Immature natural killer cell (primary cell): ENCODE measurements at regions not wholly inside any gene's neighbourhood (a gene's known extent, or its start where the extent isn't known, plus 50 kb on each side); places are given as distances from the start of the nearest gene placed in this dataset.

ENCODE experiments used
- DNase-seq, 3 donors: peaks; one replicate each; pipeline ENCODE4 v3.0.0; 2022; ENCODE audit warnings: mixed read lengths in 1 of 3
- H3K27ac Mint-ChIP-seq, 6 donors: one replicate each; pipeline ENCODE4 v1.8.0; 2020; ENCODE audit warnings: mixed read lengths in 6 of 6, mild to moderate bottlenecking in 5 of 6, inconsistent platforms in 4 of 6, moderate library complexity in 3 of 6
- H3K27me3 Mint-ChIP-seq, 3 donors: one replicate each; pipeline ENCODE4 v1.8.0; 2020 to 2021; ENCODE audit warnings: low read depth in 3 of 3, mild to moderate bottlenecking in 3 of 3, mixed read lengths in 3 of 3, moderate library complexity in 3 of 3, inconsistent platforms in 1 of 3
- H3K36me3 Mint-ChIP-seq, 3 donors: one replicate each; pipeline ENCODE4 v1.8.0; 2020; ENCODE audit warnings: mixed read lengths in 3 of 3, inconsistent platforms in 2 of 3, mild to moderate bottlenecking in 2 of 3
- H3K4me1 Mint-ChIP-seq, 2 donors: one replicate each; pipeline ENCODE4 v1.8.0; 2020; ENCODE audit warnings: inconsistent platforms in 2 of 2, mild to moderate bottlenecking in 2 of 2, mixed read lengths in 2 of 2, moderate library complexity in 1 of 2
- H3K4me3 Mint-ChIP-seq, 5 donors: one replicate each; pipeline ENCODE4 v1.8.0; 2020; ENCODE audit warnings: mild to moderate bottlenecking in 5 of 5, mixed read lengths in 5 of 5, inconsistent platforms in 3 of 5, moderate library complexity in 3 of 5
- H3K9me3 Mint-ChIP-seq, 6 donors: one replicate each; pipeline ENCODE4 v1.8.0; 2020; ENCODE audit warnings: mild to moderate bottlenecking in 6 of 6, mixed read lengths in 6 of 6, inconsistent platforms in 4 of 6, moderate library complexity in 3 of 6

GRCh38 chr10:85043207-85043606, 714.8 kb downstream of the CCSER2 start:
- Mint-ChIP-seq H3K27me3 (no peaks in the 10 kb centered on the region), H3K36me3 (no peaks in the 10 kb centered on the region), H3K27ac (no peak overlapping the region), H3K4me1 (no peaks in the 10 kb centered on the region), H3K9me3 (peaks cover 7 to 38% (median 17%) of the 10 kb centered on the region in 6 donors), H3K4me3 (no peak overlapping the region)
- no peak for DNase-seq

GRCh38 chr10:85045046-85045445, 716.7 kb downstream of the CCSER2 start:
- Mint-ChIP-seq H3K27me3 (no peaks in the 10 kb centered on the region), H3K9me3 (peaks cover 3 to 29% (median 13%) of the 10 kb centered on the region in 6 donors), H3K4me3 (no peak overlapping the region), H3K36me3 (no peaks in the 10 kb centered on the region), H3K4me1 (no peaks in the 10 kb centered on the region), H3K27ac (no peak overlapping the region)
- no peak for DNase-seq

GRCh38 chr10:85047170-85047834, 718.9 kb downstream of the CCSER2 start:
- peaks cover 0 to 1% (median 0%) of the 10 kb centered on the region in 3 donors for H3K27me3 Mint-ChIP-seq
- DNase-seq = no peak
- H3K4me1 Mint-ChIP-seq = no peaks in the 10 kb centered on the region
- no peak overlapping the region for H3K27ac Mint-ChIP-seq
- peaks cover 2 to 21% (median 10%) of the 10 kb centered on the region in 6 donors for H3K9me3 Mint-ChIP-seq
- no peak overlapping the region for H3K4me3 Mint-ChIP-seq
- no peaks in the 10 kb centered on the region for H3K36me3 Mint-ChIP-seq

DNA sequence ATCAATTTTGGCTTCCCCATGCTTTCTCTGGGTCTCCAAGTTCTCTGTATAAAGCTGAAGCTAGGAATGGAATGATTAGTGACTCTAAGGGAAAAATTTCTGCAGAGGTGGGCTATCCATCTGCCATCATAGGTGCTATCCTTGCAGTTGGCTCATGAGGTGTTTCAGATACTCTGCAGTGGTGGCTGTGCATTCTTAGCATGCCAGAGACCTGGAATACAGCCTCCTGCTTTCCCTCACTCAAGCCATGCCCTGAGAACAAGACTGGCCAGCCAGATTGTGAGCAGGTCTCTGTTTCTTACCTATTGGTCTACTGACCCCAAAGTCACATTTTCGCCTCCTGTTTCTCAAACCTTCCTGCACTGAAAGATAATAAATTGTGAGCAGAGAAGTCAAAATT, 719.6 kb downstream of the CCSER2 start:
- H3K9me3 Mint-ChIP-seq = peaks cover 2 to 20% (median 10%) of the 10 kb centered on the region in 6 donors
- H3K27me3 Mint-ChIP-seq = peaks cover 0 to 1% (median 0%) of the 10 kb centered on the region in 3 donors
- H3K4me3 Mint-ChIP-seq = no peak overlapping the region
- DNase-seq = no peak
- no peaks in the 10 kb centered on the region for H3K36me3 Mint-ChIP-seq
- H3K27ac Mint-ChIP-seq = no peak overlapping the region
- no peaks in the 10 kb centered on the region for H3K4me1 Mint-ChIP-seq

DNA sequence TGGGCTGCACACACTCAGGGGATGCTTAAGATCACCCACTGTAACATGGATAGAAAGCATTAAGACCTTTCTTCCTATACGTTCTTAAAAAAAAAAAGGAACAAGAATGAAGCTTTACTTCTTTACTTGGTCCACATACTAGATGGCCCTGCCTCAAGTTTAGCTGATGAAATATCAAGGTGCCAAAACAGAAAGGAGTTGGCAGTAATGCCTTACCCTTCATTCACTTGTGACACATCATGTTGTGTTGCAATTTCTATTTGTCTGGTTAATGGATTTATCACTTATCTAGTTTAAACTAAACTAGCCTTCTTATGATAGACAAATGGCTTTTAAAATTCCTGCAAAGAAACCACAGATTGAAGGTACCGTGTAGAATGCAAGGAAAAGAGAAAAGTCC, 720.3 kb downstream of the CCSER2 start:
- DNase-seq = no peak
- Mint-ChIP-seq H3K4me3 (no peak overlapping the region), H3K27me3 (peaks cover 0 to 1% (median 0%) of the 10 kb centered on the region in 3 donors), H3K36me3 (no peaks in the 10 kb centered on the region), H3K9me3 (peaks cover 2 to 18% (median 7%) of the 10 kb centered on the region in 6 donors), H3K4me1 (no peaks in the 10 kb centered on the region), H3K27ac (no peak overlapping the region)

DNA sequence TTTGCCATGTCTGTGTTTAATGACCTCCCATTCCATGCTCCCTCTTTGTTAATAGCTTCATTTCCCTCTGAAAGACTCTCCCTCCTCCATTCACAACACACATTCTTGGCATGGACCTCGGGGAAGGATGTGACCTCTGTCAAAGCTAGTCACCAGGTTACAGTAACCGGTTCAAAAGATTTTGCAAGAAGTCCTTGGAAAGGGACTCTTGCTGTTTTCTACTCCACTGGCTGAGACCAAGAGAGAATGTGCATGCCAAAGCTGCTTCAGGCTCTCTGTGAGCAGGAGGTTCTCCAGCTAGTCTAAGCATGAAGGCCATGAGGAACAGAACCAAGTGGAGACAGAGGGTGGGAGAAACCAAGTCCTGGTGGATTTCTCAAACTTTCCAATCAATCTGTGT, 732.6 kb downstream of the CCSER2 start:
- H3K27ac Mint-ChIP-seq = no peak overlapping the region
- H3K9me3 Mint-ChIP-seq = peaks cover 9 to 48% (median 19%) of the 10 kb centered on the region in 6 donors
- DNase-seq = no peak
- peaks cover 0 to 5% (median 1%) of the 10 kb centered on the region in 3 donors for H3K27me3 Mint-ChIP-seq
- H3K4me1 Mint-ChIP-seq = no peaks in the 10 kb centered on the region
- peaks cover 0 to 3% (median 0%) of the 10 kb centered on the region in 3 donors for H3K36me3 Mint-ChIP-seq
- no peak overlapping the region for H3K4me3 Mint-ChIP-seq

DNA sequence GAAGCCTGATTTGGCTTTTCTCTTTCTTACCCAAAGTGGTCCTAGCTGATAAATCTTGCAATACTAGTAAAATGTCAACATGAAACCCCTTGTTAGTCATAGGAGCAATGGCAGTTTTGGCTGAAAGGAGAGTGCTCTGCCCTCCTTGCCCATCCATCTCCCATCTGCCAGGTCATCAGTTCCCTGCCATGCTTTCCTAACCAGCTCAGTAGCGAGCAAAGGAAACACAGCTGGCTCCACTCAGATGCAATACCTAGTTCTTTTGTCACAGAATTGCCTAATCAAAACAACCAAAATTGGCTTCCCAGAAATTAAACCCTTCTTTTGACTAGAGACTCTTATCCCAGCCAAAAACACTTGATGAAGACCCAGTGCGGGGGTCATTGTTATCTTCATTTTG, 733.0 kb downstream of the CCSER2 start:
- Mint-ChIP-seq H3K27ac (no peak overlapping the region), H3K4me3 (no peak overlapping the region), H3K4me1 (no peaks in the 10 kb centered on the region), H3K36me3 (peaks cover 0 to 3% (median 0%) of the 10 kb centered on the region in 3 donors), H3K27me3 (peaks cover 0 to 5% (median 1%) of the 10 kb centered on the region in 3 donors), H3K9me3 (peaks cover 9 to 48% (median 16%) of the 10 kb centered on the region in 6 donors)
- no peak for DNase-seq

DNA sequence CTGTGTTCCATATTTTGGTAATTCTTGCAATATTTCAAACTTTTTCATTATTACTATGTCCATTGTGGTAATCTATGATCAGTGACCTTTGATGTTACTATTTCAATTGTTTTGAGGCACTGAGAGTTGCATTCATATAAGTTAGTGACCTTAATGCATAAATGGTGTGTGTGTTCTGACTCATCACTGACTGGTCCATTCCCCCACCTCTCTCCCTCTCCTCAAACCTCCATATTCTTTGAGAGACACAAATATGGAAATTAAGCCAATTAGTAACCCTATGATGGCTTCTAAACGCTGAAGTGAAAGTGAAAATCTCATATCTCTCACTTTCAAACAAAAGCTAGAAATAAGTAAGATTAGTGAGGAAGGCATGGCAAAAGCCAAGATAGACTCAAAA, 739.6 kb downstream of the CCSER2 start:
- Mint-ChIP-seq H3K27ac (no peak overlapping the region), H3K4me3 (no peak overlapping the region)

DNA sequence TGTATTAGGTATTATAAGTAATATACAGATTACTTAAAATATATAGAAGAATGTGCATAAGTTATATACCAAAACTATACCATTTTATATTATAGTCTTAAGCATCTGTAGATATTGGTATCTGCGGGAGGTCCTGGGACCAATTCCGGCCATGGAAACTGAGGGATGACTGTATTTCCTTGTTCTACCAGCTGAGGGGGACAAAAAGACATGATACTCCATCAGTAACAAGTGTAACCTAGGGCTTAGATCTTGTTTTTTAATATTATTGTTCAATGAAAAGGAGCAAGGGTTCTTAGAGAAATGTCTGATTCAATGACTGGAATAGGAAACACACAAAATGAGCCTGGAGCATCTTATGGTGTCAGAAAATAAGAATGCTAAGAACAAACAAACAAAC, 752.5 kb downstream of the CCSER2 start:
- H3K4me3 Mint-ChIP-seq = no peak overlapping the region
- no peaks in the 10 kb centered on the region for H3K36me3 Mint-ChIP-seq
- peaks cover 3 to 8% (median 7%) of the 10 kb centered on the region in 6 donors for H3K9me3 Mint-ChIP-seq
- no peaks in the 10 kb centered on the region for H3K4me1 Mint-ChIP-seq
- no peak overlapping the region for H3K27ac Mint-ChIP-seq
- DNase-seq = no peak
- no peaks in the 10 kb centered on the region for H3K27me3 Mint-ChIP-seq

More for the DNA sequence above, 739.6 kb downstream of the CCSER2 start:
- no peaks in the 10 kb centered on the region for H3K4me1 Mint-ChIP-seq
- H3K27me3 Mint-ChIP-seq = peaks cover 0 to 5% (median 1%) of the 10 kb centered on the region in 3 donors
- no peak for DNase-seq
- no peaks in the 10 kb centered on the region for H3K36me3 Mint-ChIP-seq
- peaks cover 3 to 44% (median 5%) of the 10 kb centered on the region in 6 donors for H3K9me3 Mint-ChIP-seq

DNA sequence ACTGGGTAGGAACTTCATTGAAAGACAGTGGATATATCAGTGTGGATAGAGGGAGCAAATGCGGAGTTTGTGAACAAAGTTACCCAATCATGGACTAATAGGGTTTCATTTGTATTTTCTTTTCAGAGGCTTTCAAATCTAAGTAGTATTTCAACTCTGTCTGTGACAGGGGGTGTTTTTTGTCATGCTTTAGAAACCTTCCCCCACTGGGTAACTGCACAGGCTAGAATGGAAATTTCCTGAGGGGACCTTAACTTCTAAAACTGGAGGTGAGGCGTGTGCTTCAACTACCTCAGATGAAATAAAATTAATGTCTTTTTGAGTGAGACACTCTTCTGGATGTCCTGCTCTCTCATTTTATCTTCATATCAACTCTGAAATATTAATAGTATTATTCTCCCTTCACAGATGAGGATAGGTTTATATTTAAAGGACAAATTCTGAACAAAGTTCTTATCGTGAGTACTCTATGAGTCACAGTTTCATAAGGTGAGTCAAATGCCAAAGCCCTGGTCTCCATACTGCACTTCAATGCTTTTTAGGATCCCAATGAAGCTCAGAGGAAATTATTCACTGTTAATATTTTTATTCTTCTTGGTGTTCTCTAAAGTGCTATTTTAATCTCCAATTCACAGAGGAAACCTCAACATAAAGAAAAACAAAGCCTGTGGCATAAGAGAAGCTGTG, 770.6 kb downstream of the CCSER2 start:
- Mint-ChIP-seq H3K4me3 (no peak overlapping the region), H3K4me1 (no peaks in the 10 kb centered on the region), H3K27me3 (peaks cover 0 to 3% (median 2%) of the 10 kb centered on the region in 3 donors), H3K36me3 (no peaks in the 10 kb centered on the region), H3K27ac (no peak overlapping the region), H3K9me3 (peaks cover 3 to 23% (median 6%) of the 10 kb centered on the region in 6 donors)
- no peak for DNase-seq

GRCh38 chr10:85100495-85100894, 772.1 kb downstream of the CCSER2 start:
- no peak for DNase-seq
- Mint-ChIP-seq H3K27ac (no peak overlapping the region), H3K36me3 (no peaks in the 10 kb centered on the region), H3K9me3 (peaks cover 2 to 23% (median 4%) of the 10 kb centered on the region in 6 donors), H3K4me1 (no peaks in the 10 kb centered on the region), H3K4me3 (no peak overlapping the region), H3K27me3 (peaks cover 0 to 3% (median 2%) of the 10 kb centered on the region in 3 donors)

- H3K27ac Mint-ChIP-seq = no peak overlapping the region
- DNase-seq = no peak
- H3K27me3 Mint-ChIP-seq = peaks cover 1 to 3% (median 2%) of the 10 kb centered on the region in 3 donors
- no peaks in the 10 kb centered on the region for H3K36me3 Mint-ChIP-seq
- H3K4me1 Mint-ChIP-seq = no peaks in the 10 kb centered on the region
- H3K9me3 Mint-ChIP-seq = peaks cover 0 to 26% (median 6%) of the 10 kb centered on the region in 6 donors
- no peak overlapping the region for H3K4me3 Mint-ChIP-seq
Measured at GRCh38 chr10:85105614-85106255, 777.3 kb downstream of the CCSER2 start.

- H3K27ac Mint-ChIP-seq = no peak overlapping the region
- H3K36me3 Mint-ChIP-seq = no peaks in the 10 kb centered on the region
- H3K9me3 Mint-ChIP-seq = peaks cover 0 to 42% (median 11%) of the 10 kb centered on the region in 6 donors
- H3K4me3 Mint-ChIP-seq = no peak overlapping the region
- no peak for DNase-seq
- peaks cover 0 to 3% (median 3%) of the 10 kb centered on the region in 3 donors for H3K27me3 Mint-ChIP-seq
- no peaks in the 10 kb centered on the region for H3K4me1 Mint-ChIP-seq
Measured at GRCh38 chr10:85111271-85111670, 782.9 kb downstream of the CCSER2 start.

DNA sequence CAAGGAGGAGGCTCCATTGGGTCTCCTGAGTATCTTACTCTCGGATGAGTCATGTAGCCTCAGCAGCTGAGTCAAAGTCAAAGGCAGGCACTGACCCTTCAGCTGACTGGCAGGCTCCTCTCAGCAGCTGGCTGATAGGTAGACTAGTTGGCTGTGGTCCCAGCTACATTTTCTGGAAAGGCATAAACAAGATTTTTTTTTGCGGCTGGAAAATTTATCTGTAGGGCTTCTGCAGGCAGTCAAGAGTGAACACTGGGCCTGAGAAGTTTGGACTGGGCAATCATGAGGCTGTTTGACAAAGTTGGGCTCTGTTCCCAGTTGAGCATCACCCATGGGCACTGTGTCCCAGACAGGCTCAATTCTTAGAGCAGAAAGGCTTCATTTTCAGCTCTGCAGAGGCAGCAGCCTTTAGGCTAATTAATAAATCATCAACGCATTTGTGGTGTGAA, 796.2 kb downstream of the CCSER2 start:
- DNase-seq = no peak
- no peak overlapping the region for H3K27ac Mint-ChIP-seq
- H3K4me1 Mint-ChIP-seq = no peaks in the 10 kb centered on the region
- H3K4me3 Mint-ChIP-seq = no peak overlapping the region
- peaks cover 0 to 4% (median 2%) of the 10 kb centered on the region in 3 donors for H3K27me3 Mint-ChIP-seq
- H3K9me3 Mint-ChIP-seq = peaks cover 3 to 38% (median 14%) of the 10 kb centered on the region in 6 donors
- no peaks in the 10 kb centered on the region for H3K36me3 Mint-ChIP-seq
